IPS-NIHi7 (cell line): ENCODE measurements at regions not wholly inside any gene's neighbourhood (a gene's known extent, or its start where the extent isn't known, plus 50 kb on each side); places are given as distances from the start of the nearest gene placed in this dataset.

Experiments used
- DNase-seq: peaks from one replicate; pipeline ENCODE4 v3.0.0; 2012; ENCODE audit warnings: mixed read lengths; ENCODE audit errors: extremely low spot score

- no peak for DNase-seq
These were observed 112.8 kb downstream of the SAMD5 start for GRCh38 chr6:147621263-147621662.

- no peak for DNase-seq
These were observed 113.5 kb downstream of the SAMD5 start for GRCh38 chr6:147621961-147622360.

GRCh38 chr6:147624946-147625515 is 116.5 kb downstream of the SAMD5 start:
- DNase-seq: no peak

GRCh38 chr6:147625946-147626345 is 117.5 kb downstream of the SAMD5 start:
- no peak for DNase-seq

GRCh38 chr6:147627411-147627810 is 118.9 kb downstream of the SAMD5 start:
- no peak for DNase-seq

GRCh38 chr6:147633191-147633590 is 124.7 kb downstream of the SAMD5 start:
- no peak for DNase-seq

- DNase-seq: no peak
These were observed 129.2 kb downstream of the SAMD5 start for GRCh38 chr6:147637620-147638195.

- DNase-seq: no peak
These were observed 130.8 kb downstream of the SAMD5 start for GRCh38 chr6:147639279-147639678.

- no peak for DNase-seq
These were observed 132.1 kb downstream of the SAMD5 start for GRCh38 chr6:147640606-147641005.

- no peak for DNase-seq
These were observed 133.0 kb downstream of the SAMD5 start for GRCh38 chr6:147641511-147641910.

GRCh38 chr6:147642458-147642857 is 134.0 kb downstream of the SAMD5 start:
- no peak for DNase-seq

GRCh38 chr6:147643341-147644200 is 135.1 kb downstream of the SAMD5 start:
- no peak for DNase-seq

GRCh38 chr6:147648916-147649315 is 140.4 kb downstream of the SAMD5 start:
- no peak for DNase-seq

GRCh38 chr6:147651249-147652063 is 143.0 kb downstream of the SAMD5 start:
- peak; percentile 32 for DNase-seq

GRCh38 chr6:147653631-147654030 is 145.1 kb downstream of the SAMD5 start:
- DNase-seq: no peak

GRCh38 chr6:147654103-147654845 is 145.8 kb downstream of the SAMD5 start:
- no peak for DNase-seq

GRCh38 chr6:147660334-147661311 is 152.1 kb downstream of the SAMD5 start:
- DNase-seq: no peak

GRCh38 chr6:147662646-147663045 is 154.2 kb downstream of the SAMD5 start:
- DNase-seq: no peak

GRCh38 chr6:147664092-147664491 is 155.6 kb downstream of the SAMD5 start:
- DNase-seq: no peak

GRCh38 chr6:147666255-147666654 is 157.8 kb downstream of the SAMD5 start:
- no peak for DNase-seq
